GM19395 (cell line): ENCODE measurements at regions not wholly inside any gene's neighbourhood (a gene's known extent, or its start where the extent isn't known, plus 50 kb on each side); places are given as distances from the start of the nearest gene placed in this dataset.
"Not testable (repeated sequence)": the region's sequence is repeated elsewhere in the genome, so short reads cannot be mapped to it uniquely, and the experiment has no call there.

Experiments
- ATAC-seq: cut with Tn5 transposase; IDR thresholded peaks from one replicate; pipeline ENCODE4 v1.9.1; 2021; ENCODE audit warnings: mild to moderate bottlenecking, moderate library complexity; ENCODE audit not compliant: unreplicated experiment

GRCh38 chr13:103599870-103600269, 533.7 kb upstream of the SLC10A2 start:
- not testable (repeated sequence) for ATAC-seq

DNA sequence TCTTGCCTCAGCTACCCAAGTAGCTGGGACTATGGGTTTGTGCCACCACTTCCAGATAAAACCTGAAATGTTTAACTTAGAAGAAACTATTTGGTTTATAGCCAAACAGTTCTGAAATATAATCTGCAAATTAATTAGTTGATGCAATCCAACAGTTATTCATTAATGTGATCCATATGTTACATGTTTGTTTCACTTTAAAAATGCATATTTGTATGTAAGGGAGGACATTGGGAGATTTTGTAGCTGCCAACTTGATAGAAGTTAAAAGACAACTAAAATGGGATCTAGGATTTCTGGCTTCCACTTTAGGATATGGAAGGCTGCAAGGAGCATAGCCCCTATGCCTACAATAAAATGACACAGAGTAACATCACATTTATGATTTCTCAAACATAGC, 532.5 kb upstream of the SLC10A2 start:
- ATAC-seq, result no peak

- ATAC-seq, result no peak
Measured at GRCh38 chr13:103573446-103573845, 507.2 kb upstream of the SLC10A2 start.

DNA sequence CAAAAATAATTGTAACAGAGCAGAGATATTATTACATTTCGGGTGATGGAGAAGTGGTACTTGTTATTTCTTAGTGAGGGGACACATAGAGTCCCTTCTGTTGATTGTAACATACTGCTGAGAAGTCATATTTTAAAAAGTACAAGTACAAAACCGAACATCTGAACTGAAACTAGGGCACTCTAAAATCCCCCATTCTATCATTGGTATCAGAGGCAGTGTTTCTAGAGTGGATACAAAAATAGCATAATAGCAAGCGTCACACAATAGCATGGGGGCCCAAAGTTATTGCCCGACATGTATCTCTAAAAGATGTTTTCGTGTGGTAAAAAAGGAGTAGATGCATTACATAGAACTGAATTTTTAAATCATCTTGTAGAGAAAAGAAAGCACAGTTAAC, 502.1 kb upstream of the SLC10A2 start:
- no peak for ATAC-seq

GRCh38 chr13:103557878-103558277, 491.7 kb upstream of the SLC10A2 start:
- no peak for ATAC-seq

DNA sequence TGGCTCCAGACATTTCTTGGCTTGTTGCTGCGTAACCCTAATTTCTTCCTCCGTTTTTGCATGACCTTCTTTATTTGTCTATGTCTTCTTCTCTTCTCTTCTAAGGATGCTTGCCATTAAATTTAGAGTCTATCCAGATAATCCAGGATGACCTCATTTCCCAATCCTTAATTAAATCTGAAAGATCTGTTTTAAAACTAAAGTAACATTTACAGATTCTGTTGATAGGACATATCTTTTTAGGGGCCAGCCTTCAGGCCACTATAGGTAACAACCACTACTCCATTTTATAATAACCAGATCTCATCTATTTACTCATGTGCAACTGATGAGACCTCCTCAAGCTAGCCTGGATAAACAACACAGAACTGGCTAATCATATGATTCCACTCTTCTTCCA, 490.5 kb upstream of the SLC10A2 start:
- no peak for ATAC-seq

DNA sequence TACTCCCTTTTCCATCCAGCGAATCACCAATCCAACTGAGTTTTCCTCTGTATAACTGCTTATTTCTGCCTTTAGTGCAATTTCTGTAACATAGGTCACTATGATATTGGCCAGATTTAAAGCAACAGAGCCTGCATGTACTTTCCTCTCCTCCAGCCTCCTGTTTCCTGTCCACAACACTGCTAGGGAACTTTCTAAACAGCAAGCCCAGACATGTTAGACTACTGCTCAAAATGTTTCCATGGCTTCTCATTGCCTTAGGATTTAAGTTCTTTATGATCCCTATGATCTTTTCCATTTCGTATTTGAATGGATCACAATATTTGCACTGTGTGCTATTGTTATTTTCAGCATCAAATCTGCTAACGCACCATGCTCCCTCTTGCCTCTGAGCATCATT, 481.7 kb upstream of the SLC10A2 start:
- ATAC-seq, result no peak

DNA sequence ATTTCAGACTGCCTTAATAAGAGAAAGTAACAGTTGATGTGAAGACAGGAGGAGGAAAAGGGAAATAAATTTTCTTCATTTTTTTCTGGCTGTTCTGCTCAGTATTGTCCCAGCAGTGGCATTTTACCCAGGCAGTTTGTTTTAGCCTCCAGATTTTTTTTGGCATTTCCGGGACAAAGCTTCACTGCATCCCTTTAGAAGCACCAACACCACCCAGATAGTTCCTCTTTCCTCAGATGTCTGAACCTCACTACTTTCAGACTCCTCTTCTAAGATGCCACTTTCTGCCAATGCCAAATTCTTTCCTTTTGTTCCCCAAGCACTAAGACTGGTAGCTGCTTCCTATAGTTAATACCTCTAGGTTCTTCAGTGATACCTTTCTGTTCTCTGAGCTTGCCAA, 480.1 kb upstream of the SLC10A2 start:
- no peak for ATAC-seq

- ATAC-seq, result no peak
Measured at GRCh38 chr13:103542648-103543047, 476.4 kb upstream of the SLC10A2 start.

DNA sequence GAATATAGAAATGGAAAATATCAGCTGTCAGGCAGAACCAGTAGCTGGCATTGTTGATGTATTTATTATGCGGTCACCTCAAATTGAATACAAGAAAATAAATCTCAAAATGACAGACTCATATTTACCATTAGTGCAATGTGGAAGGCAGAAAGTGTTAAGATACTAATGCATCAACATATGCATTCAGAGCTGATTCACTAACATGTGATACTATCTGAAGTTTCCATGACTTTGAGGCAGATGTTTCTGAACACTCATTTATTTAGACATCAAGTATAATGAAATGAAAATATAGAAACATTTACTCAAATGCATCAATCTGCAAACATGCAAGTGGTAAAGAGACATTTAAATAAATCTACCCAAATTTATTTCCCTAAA, 474.2 kb upstream of the SLC10A2 start:
- ATAC-seq, result no peak

DNA sequence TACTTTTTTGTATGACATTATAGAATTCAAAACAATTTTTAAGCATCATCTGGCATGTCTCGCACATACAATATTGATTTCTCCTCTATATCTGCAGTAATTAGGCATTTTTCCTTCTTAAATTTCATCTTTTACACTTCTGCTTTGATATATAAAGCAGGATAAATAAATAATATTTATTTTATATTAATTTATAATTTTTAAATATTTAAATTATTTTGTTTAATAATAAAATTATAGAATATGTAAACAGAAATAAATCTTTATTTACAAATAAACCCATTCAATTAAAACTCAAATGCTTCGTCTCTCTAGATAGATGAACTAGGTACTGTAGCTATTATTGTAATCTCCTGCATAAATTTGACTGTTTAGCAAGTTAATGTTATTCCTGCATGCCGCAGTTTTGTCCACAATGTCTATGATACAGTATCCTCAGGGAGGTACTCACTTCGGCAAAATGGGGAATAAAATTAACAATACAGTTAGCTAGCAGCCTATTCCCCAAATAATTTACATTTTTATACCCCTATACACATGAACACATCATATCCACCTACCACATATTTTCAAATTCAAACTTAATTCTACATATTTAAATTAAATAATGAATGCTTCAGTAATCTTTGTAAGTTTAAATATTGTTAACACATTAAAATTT, 473.6 kb upstream of the SLC10A2 start:
- ATAC-seq, result no peak

- no peak for ATAC-seq
Measured at GRCh38 chr13:103539265-103539664, 473.0 kb upstream of the SLC10A2 start.

DNA sequence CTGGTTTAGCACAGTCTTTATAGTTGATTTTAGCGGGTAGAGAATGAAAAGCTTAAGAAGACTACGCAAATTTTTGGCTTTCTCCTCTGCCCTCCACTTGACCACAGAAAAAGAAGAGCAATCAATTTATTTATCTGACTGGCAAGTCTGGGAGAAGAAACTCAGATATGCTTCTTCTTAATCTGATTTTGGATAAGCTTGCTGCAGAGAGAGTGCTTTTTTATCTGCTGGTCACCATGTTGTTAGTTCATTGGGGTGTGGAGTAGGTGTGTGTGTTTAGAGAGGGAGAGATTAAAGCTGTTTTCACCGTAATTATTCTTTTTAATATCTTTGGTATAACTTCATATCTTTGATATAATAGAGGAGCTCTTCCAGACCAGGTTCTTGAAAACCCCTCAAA, 471.4 kb upstream of the SLC10A2 start:
- ATAC-seq, result no peak

DNA sequence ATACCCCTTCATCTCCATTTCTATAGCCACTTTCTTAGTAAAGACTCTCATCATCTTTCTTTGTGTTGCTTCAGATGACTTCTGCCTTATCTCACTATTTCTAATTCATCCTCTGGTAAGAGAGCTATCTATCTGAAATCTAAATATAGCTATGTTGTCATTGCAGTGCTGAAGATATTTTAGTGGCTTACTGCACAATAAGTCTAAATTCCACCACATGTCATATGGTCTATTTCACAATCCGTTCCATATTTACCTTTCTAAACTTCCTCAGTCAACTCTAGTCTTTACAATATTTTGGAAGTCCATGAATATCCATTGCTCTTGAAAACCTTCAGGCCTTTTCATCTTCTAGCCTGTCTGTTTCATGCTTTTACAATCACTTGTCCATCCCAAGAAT, 465.1 kb upstream of the SLC10A2 start:
- ATAC-seq, result no peak

- ATAC-seq, result no peak
Measured at GRCh38 chr13:103528437-103528836, 462.2 kb upstream of the SLC10A2 start.

DNA sequence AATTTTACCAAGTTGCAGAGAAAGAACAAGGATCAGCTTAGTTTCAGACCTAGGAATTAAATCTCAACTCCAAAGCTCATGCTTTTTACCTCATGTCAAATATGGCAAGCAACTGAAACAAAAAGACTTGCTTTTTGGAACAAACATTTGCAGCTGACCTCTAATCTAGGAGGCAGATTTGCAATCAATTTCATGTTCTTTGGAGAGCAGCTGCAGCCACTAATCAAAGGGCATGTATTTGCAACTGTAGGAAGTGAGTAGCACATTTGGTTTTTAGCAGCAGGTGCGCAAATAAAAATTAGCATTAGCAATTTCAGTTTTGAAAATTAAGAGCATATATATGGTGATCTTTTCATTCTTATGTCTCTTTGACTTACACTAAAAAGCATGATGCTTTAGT, 459.3 kb upstream of the SLC10A2 start:
- ATAC-seq, result no peak

DNA sequence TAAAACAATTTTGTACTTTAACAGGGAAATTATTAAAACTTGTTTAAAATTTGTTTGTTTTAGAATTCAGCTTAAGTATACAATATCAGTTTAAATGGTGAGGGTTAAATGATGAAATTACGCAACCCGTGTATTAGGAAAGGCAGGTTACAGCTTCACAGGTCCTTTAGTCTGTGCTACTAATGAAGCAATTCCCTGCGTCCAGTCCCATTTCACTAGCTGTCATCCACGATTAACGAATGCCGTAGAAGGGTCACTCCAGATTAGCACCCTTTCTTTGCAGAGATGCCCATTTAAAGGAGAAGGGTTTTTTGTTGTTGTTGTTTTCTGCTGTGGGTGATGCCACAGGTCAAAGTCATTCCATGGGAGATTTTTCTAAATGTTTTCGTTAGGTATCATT, 457.6 kb upstream of the SLC10A2 start:
- ATAC-seq, result no peak

- no peak for ATAC-seq
Measured at GRCh38 chr13:103521532-103521931, 455.3 kb upstream of the SLC10A2 start.

DNA sequence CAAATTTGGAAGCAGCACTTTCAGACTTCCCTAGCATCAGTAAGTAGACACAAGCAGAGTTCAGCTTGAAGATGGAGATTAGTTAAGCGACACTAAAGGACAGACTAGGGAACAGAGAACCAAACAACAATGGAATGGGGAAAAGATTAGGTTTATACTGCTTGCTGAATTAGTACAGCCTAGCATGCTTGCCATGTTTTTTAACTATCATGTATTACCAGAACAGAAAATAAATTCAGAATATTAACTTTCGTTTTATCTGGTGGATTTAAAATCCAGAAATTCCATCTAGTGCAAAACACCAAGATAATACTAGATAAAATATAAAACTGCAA, 451.5 kb upstream of the SLC10A2 start:
- ATAC-seq, result no peak

DNA sequence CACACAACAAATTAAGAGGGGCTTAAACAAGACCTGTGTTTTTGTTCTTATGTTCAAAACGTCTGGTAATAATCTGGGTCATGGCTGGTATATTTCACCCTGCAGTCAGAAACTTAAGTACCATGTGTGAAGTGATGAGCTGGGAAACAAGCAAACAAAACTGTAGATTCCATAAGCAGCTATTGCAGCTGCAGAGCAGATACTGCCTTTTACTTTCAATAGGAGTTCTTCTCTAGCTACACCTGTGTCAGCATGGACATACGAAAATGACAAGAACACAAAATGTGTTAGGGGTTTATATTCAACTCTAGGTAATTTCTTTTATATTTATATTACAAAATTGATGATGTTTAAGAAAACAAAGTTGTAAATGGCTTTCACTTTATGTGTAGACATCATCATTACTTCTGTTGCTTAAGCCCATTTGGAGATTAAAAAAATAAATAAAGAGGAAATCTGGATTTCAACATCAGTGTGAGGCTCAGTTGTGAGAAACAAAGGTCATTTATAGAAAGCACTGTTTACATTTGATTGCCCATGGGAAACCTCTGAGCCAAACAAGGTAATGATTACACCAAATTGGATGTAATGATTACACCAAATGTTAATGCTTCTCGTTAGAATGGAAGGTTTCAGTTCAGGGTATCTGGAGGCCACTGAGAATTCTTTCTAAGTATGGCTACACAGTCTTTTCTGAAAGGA, 451.0 kb upstream of the SLC10A2 start:
- ATAC-seq, result peak; percentile 93

DNA sequence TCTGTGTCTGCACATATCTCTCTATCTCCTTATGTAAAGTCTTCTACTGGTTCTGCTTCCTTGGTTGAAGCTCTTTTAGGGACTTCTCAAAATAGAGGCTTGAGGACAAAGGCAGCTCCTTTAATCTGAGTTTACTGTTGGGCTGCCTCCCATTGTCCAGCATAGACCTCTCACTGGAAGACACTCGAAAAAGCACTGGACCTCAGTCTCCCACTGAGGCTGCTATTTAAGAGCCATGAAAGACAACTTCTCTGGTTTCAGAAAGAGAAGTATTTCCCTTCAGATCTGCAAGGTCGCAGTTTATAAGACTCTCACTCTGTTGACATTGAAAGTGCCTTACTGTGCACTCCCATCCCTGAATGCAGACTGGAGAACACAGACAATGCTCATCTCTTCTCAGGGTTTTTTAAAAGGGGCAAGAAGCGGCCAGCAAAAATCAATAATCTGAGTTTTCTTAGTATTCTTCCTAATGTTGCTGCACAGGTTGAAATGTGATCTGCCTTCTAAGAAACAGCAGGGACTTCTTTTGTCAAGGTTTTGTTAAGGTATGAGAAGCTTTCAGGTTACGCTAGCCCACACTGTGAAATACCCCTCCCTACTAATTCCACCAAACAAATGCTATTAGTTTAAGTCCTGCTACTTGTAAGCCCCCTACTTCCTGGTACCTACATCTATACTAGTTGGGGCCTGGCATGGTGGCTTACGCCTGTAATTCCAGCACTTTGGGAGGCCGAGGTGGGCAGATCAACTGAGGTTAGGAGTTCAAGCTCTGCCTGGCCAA, 450.0 kb upstream of the SLC10A2 start:
- no peak for ATAC-seq

GRCh38 chr13:103515410-103515809, 449.2 kb upstream of the SLC10A2 start:
- no peak for ATAC-seq
